ENCODE measurements at regions not wholly inside any gene's neighbourhood (a gene's known extent, or its start where the extent isn't known, plus 50 kb on each side); places are given as distances from the start of the nearest gene placed in this dataset.

DNA sequence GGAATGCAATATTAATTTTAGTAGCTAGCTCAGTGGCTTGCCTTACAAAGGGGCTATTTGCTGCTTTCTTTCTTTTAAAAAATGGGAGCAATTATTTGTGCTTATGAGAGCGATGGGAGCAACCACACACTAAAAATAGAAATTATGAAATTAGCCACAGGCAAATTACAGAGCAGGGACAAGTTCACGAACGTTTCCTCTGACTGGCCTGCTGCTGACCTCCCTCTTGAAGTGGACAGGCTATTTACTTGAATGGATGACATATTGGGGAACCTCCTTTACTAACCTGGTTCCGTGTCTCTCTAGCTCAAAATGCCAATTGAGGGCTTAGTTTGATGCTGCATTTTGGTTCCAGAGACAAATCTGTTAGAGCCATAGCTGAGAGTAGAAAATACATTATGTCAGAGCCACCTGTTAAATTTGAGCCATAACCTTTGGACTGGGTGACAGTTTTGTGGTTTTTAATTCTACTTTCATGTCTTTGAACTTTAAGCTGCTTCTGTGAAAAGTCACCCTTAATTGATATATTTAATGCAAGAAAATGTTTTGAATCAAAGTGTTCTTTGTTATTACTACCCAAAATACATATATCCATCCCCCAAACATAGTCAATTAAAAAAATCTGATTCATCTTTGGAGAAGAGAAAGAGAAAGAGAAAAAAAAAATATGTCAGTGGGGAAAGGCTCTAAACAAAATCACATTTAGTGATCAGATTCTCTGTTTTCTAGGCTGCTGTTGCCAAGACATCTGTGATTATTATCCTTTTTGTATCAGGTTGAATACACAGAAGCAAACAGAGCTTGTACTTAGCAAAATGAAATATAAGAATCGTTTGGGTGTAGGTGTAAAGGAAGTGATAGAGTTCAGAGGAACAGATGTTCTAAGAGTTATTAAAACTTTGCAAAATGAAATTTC is 351.9 kb downstream of the ADGRL2 start (continued):
- TF ChIP-seq, protein P1, sequence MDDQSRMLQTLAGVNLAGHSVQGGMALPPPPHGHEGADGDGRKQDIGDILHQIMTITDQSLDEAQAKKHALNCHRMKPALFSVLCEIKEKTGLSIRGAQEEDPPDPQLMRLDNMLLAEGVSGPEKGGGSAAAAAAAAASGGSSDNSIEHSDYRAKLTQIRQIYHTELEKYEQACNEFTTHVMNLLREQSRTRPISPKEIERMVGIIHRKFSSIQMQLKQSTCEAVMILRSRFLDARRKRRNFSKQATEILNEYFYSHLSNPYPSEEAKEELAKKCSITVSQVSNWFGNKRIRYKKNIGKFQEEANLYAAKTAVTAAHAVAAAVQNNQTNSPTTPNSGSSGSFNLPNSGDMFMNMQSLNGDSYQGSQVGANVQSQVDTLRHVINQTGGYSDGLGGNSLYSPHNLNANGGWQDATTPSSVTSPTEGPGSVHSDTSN (IDR thresholded peaks at IDR 0.05; ENCODE audit: insufficient replicate concordance, low read depth, low read length) = no peak
- TF ChIP-seq CHD2 (IDR thresholded peaks at IDR 0.05; ENCODE audit: borderline replicate concordance, low read depth, low read length) (no peak), TCF7 (IDR thresholded peaks at IDR 0.05; ENCODE audit: borderline replicate concordance) (0 out of 2 replicates have a peak, but pooled peaks have one; percentile 11), IKZF1 (conservative IDR thresholded peaks at IDR 0.05) (peak; percentile 72), MYB (IDR thresholded peaks at IDR 0.05; ENCODE audit: borderline replicate concordance, low read depth, low read length) (no peak), SMARCA5 (IDR thresholded peaks at IDR 0.05) (peak; percentile 7; the same call in 1 of the 2 replicates), BMI1 (IDR thresholded peaks at IDR 0.05; ENCODE audit: borderline replicate concordance) (peak; percentile 60), GATAD2B (conservative IDR thresholded peaks at IDR 0.05; ENCODE audit: low read depth) (peak; percentile 53), FOXM1 (IDR thresholded peaks at IDR 0.05; ENCODE audit: low read depth, low read length) (0 out of 2 replicates have a peak, but pooled peaks have one; percentile 17), ATF7 (IDR thresholded peaks at IDR 0.05; ENCODE audit: low read depth) (peak; percentile 95)
- TF ChIP-seq, protein P2, sequence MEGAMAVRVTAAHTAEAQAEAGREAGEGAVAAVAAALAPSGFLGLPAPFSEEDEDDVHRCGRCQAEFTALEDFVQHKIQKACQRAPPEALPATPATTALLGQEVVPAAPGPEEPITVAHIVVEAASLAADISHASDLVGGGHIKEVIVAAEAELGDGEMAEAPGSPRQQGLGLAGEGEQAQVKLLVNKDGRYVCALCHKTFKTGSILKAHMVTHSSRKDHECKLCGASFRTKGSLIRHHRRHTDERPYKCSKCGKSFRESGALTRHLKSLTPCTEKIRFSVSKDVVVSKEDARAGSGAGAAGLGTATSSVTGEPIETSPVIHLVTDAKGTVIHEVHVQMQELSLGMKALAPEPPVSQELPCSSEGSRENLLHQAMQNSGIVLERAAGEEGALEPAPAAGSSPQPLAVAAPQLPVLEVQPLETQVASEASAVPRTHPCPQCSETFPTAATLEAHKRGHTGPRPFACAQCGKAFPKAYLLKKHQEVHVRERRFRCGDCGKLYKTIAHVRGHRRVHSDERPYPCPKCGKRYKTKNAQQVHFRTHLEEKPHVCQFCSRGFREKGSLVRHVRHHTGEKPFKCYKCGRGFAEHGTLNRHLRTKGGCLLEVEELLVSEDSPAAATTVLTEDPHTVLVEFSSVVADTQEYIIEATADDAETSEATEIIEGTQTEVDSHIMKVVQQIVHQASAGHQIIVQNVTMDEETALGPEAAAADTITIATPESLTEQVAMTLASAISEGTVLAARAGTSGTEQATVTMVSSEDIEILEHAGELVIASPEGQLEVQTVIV (IDR thresholded peaks at IDR 0.05; ENCODE audit: borderline replicate concordance, partially characterized antibody) = no peak
